DMS79 (cell line): ENCODE measurements at regions not wholly inside any gene's neighbourhood (a gene's known extent, or its start where the extent isn't known, plus 50 kb on each side); places are given as distances from the start of the nearest gene placed in this dataset.

Experiments
- DNase-seq: peaks from one replicate; lab custom pipeline; 2025; lab: John Stamatoyannopoulos, UW

DNA sequence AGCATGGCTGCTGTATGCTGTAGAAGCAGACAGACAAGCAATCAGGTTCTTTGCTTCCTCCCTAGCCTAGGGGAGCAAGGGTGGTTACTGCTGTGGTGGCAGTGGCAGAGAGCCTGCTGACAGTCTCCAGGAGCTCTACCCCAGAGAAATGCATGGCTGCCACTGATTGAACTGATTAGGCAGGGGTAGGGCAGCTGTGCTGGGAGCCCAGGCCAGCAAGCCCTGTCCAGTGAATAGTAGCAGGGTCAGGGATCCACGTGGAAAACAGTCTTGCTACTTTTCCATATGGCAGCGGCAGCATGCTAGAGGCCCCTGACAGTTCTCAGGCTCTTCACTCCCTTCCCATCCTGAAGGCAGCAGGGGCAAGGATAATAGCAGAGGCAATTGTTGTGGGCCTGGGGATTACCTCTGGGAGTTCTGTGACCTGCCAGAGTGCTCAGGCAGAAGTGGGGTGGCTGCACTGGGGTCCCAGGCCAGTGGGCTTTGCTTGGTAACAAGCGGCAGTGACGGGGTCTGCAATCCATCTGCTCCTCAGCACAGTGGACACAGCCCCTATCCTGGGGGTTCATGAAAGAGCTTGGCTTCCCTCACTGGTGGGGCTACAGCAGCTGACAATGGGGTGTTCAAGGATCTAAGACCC lies 558.8 kb upstream of the GHITM start:
- DNase-seq, result no peak

DNA sequence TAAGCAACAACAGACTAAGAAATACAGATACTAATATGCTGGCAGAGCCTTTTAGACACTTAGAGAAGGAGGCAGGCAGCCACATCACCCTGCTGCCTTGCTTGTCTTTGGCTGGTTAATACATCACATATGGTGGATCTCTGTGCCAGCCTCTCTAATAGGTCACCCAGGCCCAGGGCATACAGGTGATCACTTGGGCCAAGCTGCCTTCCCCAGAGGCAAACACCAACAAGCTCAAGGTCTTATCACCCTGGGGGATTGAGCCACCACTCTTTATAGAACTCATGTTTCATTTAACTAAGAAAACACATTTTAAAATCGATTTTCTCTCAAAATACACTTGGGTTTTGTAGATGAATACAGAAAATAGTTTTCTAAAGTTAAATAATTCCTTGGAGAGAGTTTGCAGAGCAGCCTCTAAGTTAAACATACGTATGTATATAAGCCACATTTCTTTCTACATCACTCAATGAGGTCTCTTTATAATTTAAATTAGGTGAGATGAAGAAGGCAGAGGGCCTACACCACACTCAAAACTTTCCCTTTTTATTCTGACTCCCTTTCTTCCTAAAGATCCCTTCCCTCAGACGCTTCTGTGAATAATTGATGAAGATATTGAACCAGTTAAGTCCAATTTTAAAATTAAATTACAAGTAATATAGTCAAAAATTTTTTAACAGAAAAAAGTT lies 556.8 kb upstream of the GHITM start:
- no peak for DNase-seq

- DNase-seq, result no peak
Observed at GRCh38 chr10:83585686-83586085, 553.6 kb upstream of the GHITM start.

GRCh38 chr10:83592337-83592935 lies 546.9 kb upstream of the GHITM start:
- DNase-seq, result no peak

DNA sequence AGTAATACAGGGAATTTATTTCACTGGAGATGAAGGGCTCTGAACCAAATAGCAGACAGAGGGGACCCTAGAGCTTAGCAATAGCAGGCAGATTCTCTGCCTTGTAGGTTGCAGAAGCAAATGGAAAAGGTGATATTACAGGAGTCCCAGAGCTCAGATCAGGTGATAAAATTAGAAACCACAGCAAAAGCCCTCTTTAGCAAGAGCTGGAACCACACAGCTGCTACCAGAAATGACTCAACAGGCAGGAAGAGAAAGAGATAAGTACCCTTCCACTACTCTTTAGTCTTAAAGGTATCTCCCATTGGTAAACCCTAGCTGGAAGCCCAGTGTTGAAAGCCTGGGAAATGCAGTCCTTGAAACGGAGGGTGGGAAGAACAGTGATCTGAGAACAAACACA lies 535.6 kb upstream of the GHITM start:
- DNase-seq, result no peak

DNA sequence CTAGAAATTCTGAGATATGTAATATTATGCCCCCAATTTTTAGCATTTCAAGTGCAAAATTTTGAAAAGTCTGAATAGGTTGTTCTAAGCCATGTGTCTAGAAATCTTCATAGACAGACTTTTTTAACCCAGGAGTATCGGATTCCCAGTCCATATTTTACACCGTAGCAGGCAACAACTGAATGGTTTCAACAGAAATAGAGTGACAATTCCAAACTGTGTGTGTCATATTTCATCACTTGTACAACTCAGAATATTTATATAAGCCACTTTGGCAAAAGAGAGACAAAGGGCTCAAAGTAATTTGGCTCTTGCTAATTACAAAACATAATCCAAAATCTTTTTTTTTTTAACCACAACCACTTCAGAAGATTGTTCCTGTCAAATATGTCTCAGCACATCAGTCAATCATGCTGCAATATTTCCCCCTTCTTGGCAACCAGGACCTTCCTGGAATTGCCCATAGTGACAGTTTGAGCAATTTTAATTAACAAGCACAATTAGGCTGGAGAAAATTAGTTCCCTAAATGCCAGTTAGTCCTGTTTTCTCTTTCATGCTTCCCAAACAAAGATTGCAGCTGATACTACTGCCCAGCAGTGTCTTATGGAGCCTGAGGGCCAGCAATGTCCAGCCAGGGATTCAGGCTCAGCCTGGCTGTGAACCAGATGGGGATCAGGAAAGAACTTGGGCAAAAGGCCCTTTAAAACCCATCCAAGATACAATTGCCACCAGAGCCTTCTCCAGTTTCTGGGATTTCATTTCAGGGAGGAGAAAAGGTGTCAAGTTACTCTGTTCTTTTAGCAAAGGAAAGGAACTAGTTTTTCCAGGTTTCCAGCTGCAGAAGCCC lies 533.3 kb upstream of the GHITM start:
- no peak for DNase-seq

GRCh38 chr10:83607959-83608745 lies 531.2 kb upstream of the GHITM start:
- no peak for DNase-seq

DNA sequence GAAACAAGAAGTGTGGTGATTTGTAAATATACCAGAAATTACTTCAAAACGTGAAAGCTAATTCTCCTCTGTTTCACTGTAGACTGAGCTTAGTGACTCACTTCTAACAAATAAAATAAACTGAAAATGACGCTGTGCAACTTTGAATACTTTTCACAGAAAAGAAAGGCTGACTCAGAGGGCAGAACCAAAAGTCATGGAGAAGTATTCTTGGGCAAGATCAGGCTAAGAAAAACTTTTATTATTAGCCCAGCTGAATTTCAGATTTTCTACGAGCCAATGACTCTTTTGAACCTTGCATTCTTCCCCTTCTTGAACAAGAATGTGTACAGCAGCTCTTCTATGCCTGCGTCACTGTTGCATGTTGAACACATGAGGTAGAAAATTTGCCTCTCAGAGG lies 527.3 kb upstream of the GHITM start:
- no peak for DNase-seq

DNA sequence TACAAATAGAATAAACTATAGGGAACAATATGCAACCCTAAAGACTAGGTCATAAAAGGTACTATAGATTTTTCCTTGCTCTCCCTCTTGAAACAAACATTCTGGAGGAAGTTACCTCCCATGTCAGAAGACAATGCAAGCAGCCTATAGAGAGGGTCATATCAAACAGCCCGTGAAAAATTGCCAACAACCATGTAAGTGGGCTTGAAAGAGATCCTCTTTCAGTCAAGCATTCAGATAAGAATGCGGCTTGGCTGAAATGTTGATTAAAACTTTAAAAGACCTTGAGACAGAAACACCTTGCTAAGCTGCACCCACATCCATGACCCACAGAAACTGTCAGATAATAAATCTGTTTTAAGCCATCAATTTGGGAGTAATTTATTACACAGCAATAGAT lies 526.6 kb upstream of the GHITM start:
- DNase-seq, result no peak

DNA sequence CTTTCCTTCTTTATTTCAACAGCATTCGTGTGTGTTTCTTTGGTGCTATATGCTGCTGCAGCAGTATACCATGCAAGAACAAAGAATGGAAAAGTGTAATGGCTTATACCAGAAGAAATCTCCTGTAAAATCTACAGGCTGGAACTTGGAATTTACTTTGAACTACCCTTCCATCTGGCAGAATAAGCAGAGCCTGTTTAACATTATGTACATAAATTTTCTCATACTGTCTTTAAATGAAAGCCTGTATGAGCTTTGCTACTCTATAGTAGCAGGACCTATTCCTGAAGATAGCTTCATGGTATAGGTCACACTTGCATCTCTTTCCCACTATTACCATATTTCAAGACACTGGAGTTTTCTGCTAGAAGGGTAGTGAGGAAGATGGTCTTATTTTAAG lies 522.1 kb upstream of the GHITM start:
- DNase-seq, result no peak

- no peak for DNase-seq
Observed at GRCh38 chr10:83617692-83618545, 521.4 kb upstream of the GHITM start.

DNA sequence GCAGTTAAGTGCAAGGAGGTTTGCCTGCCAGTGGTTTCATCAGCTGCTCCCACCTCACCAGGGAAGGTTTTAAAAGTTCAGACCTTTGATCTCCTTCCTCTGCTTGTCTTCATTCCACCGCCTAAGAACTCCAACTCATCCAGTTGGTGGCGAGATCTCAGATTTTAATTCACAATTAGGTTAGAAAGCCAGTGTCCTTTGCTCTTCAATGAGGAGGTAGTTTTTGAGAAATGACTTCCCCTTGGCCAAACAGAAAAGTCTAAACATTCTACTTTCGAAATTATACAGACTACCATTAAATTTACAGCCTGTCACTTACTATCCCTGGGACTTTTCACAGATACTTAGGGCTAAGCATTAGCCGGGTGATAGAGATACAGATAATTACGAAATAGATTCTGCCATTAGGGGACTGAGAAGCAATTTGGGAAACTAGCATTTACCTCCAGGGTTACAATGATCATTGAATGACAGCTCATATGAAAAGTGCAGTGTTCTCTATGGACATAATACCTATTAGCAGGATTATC lies 513.4 kb upstream of the GHITM start:
- DNase-seq, result no peak

- DNase-seq, result no peak
Observed at GRCh38 chr10:83632701-83633100, 506.6 kb upstream of the GHITM start.

DNA sequence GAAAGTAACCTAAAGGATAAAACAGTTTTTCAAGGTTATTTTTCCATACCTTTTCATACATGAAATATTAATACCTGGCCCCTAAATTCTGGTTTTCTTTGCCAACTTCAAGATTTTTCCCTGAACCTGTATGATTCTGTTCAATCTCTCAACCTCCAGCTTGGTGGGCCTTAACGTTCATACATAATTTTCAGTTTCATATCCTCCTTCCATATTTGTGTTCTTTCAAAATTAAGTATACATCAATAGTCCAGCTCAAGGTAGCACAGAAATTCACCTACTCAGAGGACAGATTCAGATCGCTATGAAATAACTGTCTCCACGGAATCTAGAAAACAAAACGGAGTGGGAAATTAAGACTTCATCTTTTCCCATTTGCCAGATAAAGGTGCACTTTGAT lies 505.8 kb upstream of the GHITM start:
- DNase-seq, result no peak

DNA sequence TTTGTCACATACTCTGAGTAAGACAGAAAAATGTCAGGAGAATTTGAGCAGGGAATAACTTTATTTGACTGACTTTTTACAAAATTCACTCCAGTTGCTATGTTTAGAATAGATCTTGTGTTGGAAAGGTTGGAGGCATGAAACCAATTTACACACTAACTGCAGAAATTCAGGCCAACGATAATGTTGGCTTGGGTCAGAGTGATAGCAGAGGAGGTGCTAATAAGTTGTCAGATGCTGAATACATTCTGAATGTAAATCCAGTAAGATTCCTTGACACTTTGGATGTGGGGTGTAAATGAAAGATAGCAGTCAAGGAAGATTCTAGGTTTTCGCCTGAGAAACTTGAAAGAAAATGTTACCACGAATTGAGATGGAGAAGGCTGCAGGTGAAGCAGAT lies 502.5 kb upstream of the GHITM start:
- DNase-seq, result no peak

- no peak for DNase-seq
Observed at GRCh38 chr10:83647526-83647925, 491.8 kb upstream of the GHITM start.

DNA sequence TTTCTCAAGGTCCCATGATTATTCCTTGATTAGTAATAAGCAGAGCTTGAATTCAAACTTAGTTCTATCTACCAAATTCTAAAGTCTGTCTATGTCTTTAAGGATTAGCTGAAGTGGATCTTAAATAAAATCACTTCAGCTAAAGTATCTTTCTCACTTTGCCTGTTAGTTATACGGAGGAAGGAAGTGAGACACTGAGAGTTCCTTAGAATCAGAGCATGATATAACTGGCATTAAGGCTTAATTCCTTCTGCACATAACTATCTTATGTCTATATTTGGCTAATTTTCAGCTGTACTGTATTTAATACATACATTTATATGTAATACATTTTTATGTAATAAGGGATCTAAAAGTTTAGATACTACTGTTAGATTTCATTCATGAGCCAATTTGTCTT lies 491.1 kb upstream of the GHITM start:
- DNase-seq, result no peak

- DNase-seq, result no peak
Observed at GRCh38 chr10:83649471-83649870, 489.8 kb upstream of the GHITM start.

DNA sequence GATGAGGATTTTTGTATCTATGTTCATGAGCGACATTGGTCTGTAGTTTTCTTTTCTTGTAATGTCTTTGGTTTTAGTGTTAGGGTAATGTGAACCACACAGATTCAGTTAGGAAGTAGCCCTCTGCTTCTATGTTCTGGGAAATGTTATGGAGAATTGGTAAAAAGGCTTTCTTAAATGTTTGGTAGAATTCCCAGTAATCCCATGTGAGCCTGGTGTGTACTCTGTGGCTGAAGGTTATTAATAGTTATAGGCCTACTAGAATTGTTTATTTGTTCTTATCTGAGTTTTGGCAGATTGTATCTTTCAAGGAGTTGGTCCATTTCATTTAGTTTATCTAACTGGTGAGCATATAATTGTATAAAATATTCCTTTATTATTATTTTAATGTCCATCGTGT lies 484.6 kb upstream of the GHITM start:
- DNase-seq, result no peak

- no peak for DNase-seq
Observed at GRCh38 chr10:83656924-83657323, 482.4 kb upstream of the GHITM start.

GRCh38 chr10:83657487-83657886 lies 481.8 kb upstream of the GHITM start:
- no peak for DNase-seq
